CD14-positive monocyte (primary cell): ENCODE measurements at regions not wholly inside any gene's neighbourhood (a gene's known extent, or its start where the extent isn't known, plus 50 kb on each side); places are given as distances from the start of the nearest gene placed in this dataset.

ENCODE experiments used
- DNase-seq, 3 donors: peaks; one replicate each; pipeline ENCODE4 v3.0.0-alpha.2; 2011 to 2022
- H2AFZ ChIP-seq: 2 replicates; pipeline ENCODE4 v1.6.0; 2012; ENCODE audit warnings: mild to moderate bottlenecking, low read depth, low read length, inconsistent platforms; ENCODE audit not compliant: insufficient read depth, poor library complexity, severe bottlenecking
- H3K27ac ChIP-seq, 2 donors: 1 replicate in 1 of 2; 2 replicates in 1 of 2; pipeline ENCODE4 v1.5.1; 2012 to 2013; ENCODE audit warnings: low read length in 2 of 2, control low read depth in 1 of 2, inconsistent platforms in 1 of 2, low read depth in 1 of 2, mild to moderate bottlenecking in 1 of 2
- H3K27me3 ChIP-seq, 2 donors: one replicate each; pipeline versions ENCODE4 v1.6.0 to v1.6.1; 2011 to 2013; ENCODE audit warnings: low read length in 2 of 2; ENCODE audit not compliant: control insufficient read depth in 2 of 2, insufficient read depth in 2 of 2
- H3K36me3 ChIP-seq, 2 donors: replicated peaks in 1 of 2; 1 replicate in 1 of 2; 2 replicates in 1 of 2; pipeline versions ENCODE4 v1.5.1 to v1.6.1; 2012 to 2013; ENCODE audit warnings: low read length in 2 of 2, control low read depth in 1 of 2, inconsistent platforms in 1 of 2, mild to moderate bottlenecking in 1 of 2; ENCODE audit not compliant: insufficient read depth in 2 of 2, control insufficient read depth in 1 of 2
- H3K4me1 ChIP-seq, 2 donors: 1 replicate in 1 of 2; 2 replicates in 1 of 2; pipeline versions ENCODE4 v1.5.1 to v1.6.1; 2012 to 2013; ENCODE audit warnings: low read length in 2 of 2, control low read depth in 1 of 2, inconsistent platforms in 1 of 2, mild to moderate bottlenecking in 1 of 2, moderate library complexity in 1 of 2; ENCODE audit not compliant: insufficient read depth in 2 of 2, control insufficient read depth in 1 of 2
- H3K4me2 ChIP-seq: replicated peaks from 2 replicates; pipeline ENCODE3; 2012; ENCODE audit warnings: low read length, moderate library complexity, mild to moderate bottlenecking; ENCODE audit not compliant: poor library complexity, severe bottlenecking; ENCODE audit errors: extremely low read depth
- H3K4me3 ChIP-seq, 3 experiments: fragments of 200-600 bp in 1 of 3; sonication (generic) in 1 of 3; replicated peaks in 1 of 3; 1 replicate in 2 of 3; 2 replicates in 1 of 3; pipeline ENCODE4 v1.5.1; 2011 to 2013; ENCODE audit warnings: low read length in 3 of 3, mild to moderate bottlenecking in 3 of 3, control low read depth in 2 of 3, low read depth in 2 of 3, inconsistent platforms in 1 of 3, moderate library complexity in 1 of 3
- H3K79me2 ChIP-seq: 2 replicates; pipeline ENCODE4 v1.6.0; 2012; ENCODE audit warnings: mild to moderate bottlenecking, control low read depth, inconsistent platforms, low read length, moderate library complexity; ENCODE audit not compliant: insufficient read depth
- H3K9ac ChIP-seq: 2 replicates; pipeline ENCODE4 v1.6.0; 2017; ENCODE audit warnings: low read length, mild to moderate bottlenecking; ENCODE audit not compliant: insufficient read depth, poor library complexity, severe bottlenecking
- H3K9me3 ChIP-seq, 2 donors: replicated peaks in 1 of 2; 1 replicate in 1 of 2; 2 replicates in 1 of 2; pipeline versions ENCODE4 v1.5.1 to v1.6.1; 2012 to 2013; ENCODE audit warnings: low read length in 2 of 2, control low read depth in 1 of 2; ENCODE audit not compliant: control insufficient read depth in 1 of 2, insufficient read depth in 1 of 2
- H4K20me1 ChIP-seq: 2 replicates; pipeline ENCODE4 v1.6.0; 2012; ENCODE audit warnings: mild to moderate bottlenecking, low read length, control low read depth, moderate library complexity; ENCODE audit not compliant: insufficient read depth
- H3K27ac Mint-ChIP-seq, 7 donors: one replicate each; pipeline ENCODE4 v1.8.0; 2020; ENCODE audit warnings: mild to moderate bottlenecking in 7 of 7, mixed read lengths in 7 of 7, moderate library complexity in 6 of 7, inconsistent platforms in 2 of 7
- H3K27me3 Mint-ChIP-seq, 3 donors: one replicate each; pipeline ENCODE4 v1.8.0; 2021 to 2022; ENCODE audit warnings: low read depth in 3 of 3, mild to moderate bottlenecking in 3 of 3, mixed read lengths in 3 of 3, moderate library complexity in 3 of 3, inconsistent platforms in 1 of 3
- H3K36me3 Mint-ChIP-seq, 2 donors: one replicate each; pipeline ENCODE4 v1.8.0; 2020; ENCODE audit warnings: mixed read lengths in 2 of 2, inconsistent platforms in 1 of 2, mild to moderate bottlenecking in 1 of 2
- H3K4me1 Mint-ChIP-seq: one replicate; pipeline ENCODE4 v1.8.0; 2020; ENCODE audit warnings: mild to moderate bottlenecking, mixed read lengths
- H3K4me3 Mint-ChIP-seq, 2 donors: one replicate each; pipeline ENCODE4 v1.8.0; 2020; ENCODE audit warnings: mild to moderate bottlenecking in 2 of 2, mixed read lengths in 2 of 2, moderate library complexity in 1 of 2
- H3K9me3 Mint-ChIP-seq, 7 donors: one replicate each; pipeline ENCODE4 v1.8.0; 2020 to 2022; ENCODE audit warnings: mixed read lengths in 7 of 7, mild to moderate bottlenecking in 6 of 7, moderate library complexity in 6 of 7, inconsistent platforms in 2 of 7
- CTCF ChIP-seq: fragments of 200-600 bp; IDR thresholded peaks from one replicate; pipeline ENCODE4 v1.8.0; 2022; ENCODE audit warnings: antibody characterized with exemption, mild to moderate bottlenecking
- WGBS: methylation state at CpG from one replicate; pipeline ENCODE4 v1.1.5; 2013; ENCODE audit warnings: missing lambda C conversion rate; ENCODE audit not compliant: insufficient coverage; 5-methylcytosine and 5-hydroxymethylcytosine counted together
- intact Hi-C, 2 donors: fragments of 100-400 bp; cut with micrococcal nuclease; formaldehyde crosslinking; loops; one replicate each; pipeline versions ENCODE4 v1.15.0 to v1.15.1; 2023

- Mint-ChIP-seq H3K36me3 (no peaks in the 10 kb centered on the region), H3K4me3 (no peak overlapping the region), H3K9me3 (peaks cover 0 to 2% (median 0%) of the 10 kb centered on the region in 7 donors), H3K27ac (no peak overlapping the region), H3K27me3 (peaks cover 2 to 27% (median 14%) of the 10 kb centered on the region in 3 donors), H3K4me1 (peaks cover 5% of the 10 kb centered on the region)
- intact Hi-C loops, result no loop called here
- Histone ChIP-seq H3K27ac (no peak overlapping the region), H3K4me2 (no peak overlapping the region), H2AFZ (no peak overlapping the region), H3K36me3 (no peaks in the 10 kb centered on the region), H3K4me1 (no peaks in the 10 kb centered on the region), H3K9ac (no peak overlapping the region), H3K9me3 (peaks cover 0 to 3% of the 10 kb centered on the region in 2 donors), H3K4me3 (no peak overlapping the region), H3K79me2 (no peaks in the 10 kb centered on the region), H3K27me3 (no peaks in the 10 kb centered on the region), H4K20me1 (no peaks in the 10 kb centered on the region)
- WGBS, result 95% methylated on average over 7 of the region's 8 CpGs
- no peak for DNase-seq
- no peak for TF ChIP-seq CTCF
Observed at GRCh38 chr22:42326301-42326700, 55.8 kb upstream of the TCF20 start.

- TF ChIP-seq CTCF, result no peak
- peaks cover 3 to 24% (median 12%) of the 10 kb centered on the region in 3 donors for H3K27me3 Mint-ChIP-seq
- no peak overlapping the region for H3K27ac ChIP-seq
- no peak overlapping the region for H3K4me2 ChIP-seq
- no peaks in the 10 kb centered on the region for H4K20me1 ChIP-seq
- no peak overlapping the region for H3K9ac ChIP-seq
- peaks cover 0 to 3% of the 10 kb centered on the region in 2 donors for H3K9me3 ChIP-seq
- H3K27ac Mint-ChIP-seq, result no peak overlapping the region
- H3K79me2 ChIP-seq, result no peaks in the 10 kb centered on the region
- H3K9me3 Mint-ChIP-seq, result peaks cover 0 to 2% (median 0%) of the 10 kb centered on the region in 7 donors
- no peaks in the 10 kb centered on the region for H3K36me3 ChIP-seq
- no peaks in the 10 kb centered on the region for H3K36me3 Mint-ChIP-seq
- WGBS, result 14% methylated on average over 14 of the region's 17 CpGs
- DNase-seq, result no peak
- H2AFZ ChIP-seq, result no peak overlapping the region
- peaks cover 5% of the 10 kb centered on the region for H3K4me1 Mint-ChIP-seq
- H3K27me3 ChIP-seq, result no peaks in the 10 kb centered on the region
- H3K4me3 ChIP-seq, result no peak overlapping the region
- no peak overlapping the region for H3K4me3 Mint-ChIP-seq
- intact Hi-C loops, result no loop called here
- H3K4me1 ChIP-seq, result no peaks in the 10 kb centered on the region
Observed at GRCh38 chr22:42324990-42325710, 54.7 kb upstream of the TCF20 start.
